OCI-LY1 (cell line): ENCODE measurements at regions not wholly inside any gene's neighbourhood (a gene's known extent, or its start where the extent isn't known, plus 50 kb on each side); places are given as distances from the start of the nearest gene placed in this dataset.

Experiments used
- H2AFZ ChIP-seq: fragments of 200-600 bp; sonication (generic), shearing (Covaris generic); 2 replicates; pipeline ENCODE4 v1.6.0; 2014; ENCODE audit warnings: antibody characterized with exemption, mild to moderate bottlenecking, low read length
- H3F3A ChIP-seq: fragments of 200-600 bp; sonication (generic), shearing (Covaris generic); 2 replicates; pipeline ENCODE4 v1.6.0; 2014; ENCODE audit warnings: mild to moderate bottlenecking, antibody characterized with exemption, low read length, moderate library complexity; ENCODE audit not compliant: insufficient read depth
- H3K27ac ChIP-seq: fragments of 200-600 bp; sonication (generic); 2 replicates; pipeline ENCODE4 v1.5.1; 2014; ENCODE audit warnings: low read length, mixed run types, mild to moderate bottlenecking, low read depth; ENCODE audit not compliant: poor library complexity, severe bottlenecking
- H3K27me3 ChIP-seq: fragments of 200-600 bp; sonication (generic); 2 replicates; pipeline ENCODE4 v1.6.0; 2014; ENCODE audit warnings: antibody characterized with exemption, mild to moderate bottlenecking, low read length, moderate library complexity; ENCODE audit not compliant: insufficient read depth
- H3K36me3 ChIP-seq: fragments of 200-600 bp; sonication (generic); 2 replicates; pipeline ENCODE4 v1.6.1; 2014; ENCODE audit warnings: mild to moderate bottlenecking, antibody characterized with exemption, low read length, moderate library complexity, mixed read lengths; ENCODE audit not compliant: insufficient read depth
- H3K4me1 ChIP-seq: fragments of 200-600 bp; sonication (generic); 2 replicates; pipeline ENCODE4 v1.5.1; 2014; ENCODE audit warnings: mild to moderate bottlenecking, low read length, moderate library complexity; ENCODE audit not compliant: insufficient read depth, severe bottlenecking
- H3K4me2 ChIP-seq: fragments of 200-600 bp; sonication (generic), shearing (Covaris generic); 2 replicates; pipeline ENCODE4 v1.6.1; 2014; ENCODE audit warnings: low read length
- H3K4me3 ChIP-seq: fragments of 200-600 bp; sonication (generic); 2 replicates; pipeline ENCODE4 v1.5.1; 2014; ENCODE audit warnings: low read length, low read depth, mild to moderate bottlenecking, mixed read lengths; ENCODE audit not compliant: poor library complexity, severe bottlenecking
- H3K79me2 ChIP-seq: fragments of 200-600 bp; shearing (Covaris generic); 2 replicates; pipeline ENCODE4 v1.6.1; 2016; ENCODE audit warnings: mixed run types, low read length, mixed read lengths; ENCODE audit not compliant: insufficient read depth
- H3K9ac ChIP-seq: fragments of 200-600 bp; sonication (generic), shearing (Covaris generic); 2 replicates; pipeline ENCODE4 v1.6.1; 2014; ENCODE audit warnings: mild to moderate bottlenecking, low read length, mixed read lengths
- H3K9me2 ChIP-seq: fragments of 200-600 bp; sonication (generic), shearing (Covaris generic); 2 replicates; pipeline ENCODE4 v1.6.1; 2014; ENCODE audit warnings: low read depth, mild to moderate bottlenecking, low read length, mixed read lengths
- H3K9me3 ChIP-seq: fragments of 200-600 bp; shearing (Covaris generic); 2 replicates; pipeline ENCODE4 v1.6.1; 2014; ENCODE audit warnings: low read length, mixed read lengths
- H4K20me1 ChIP-seq: fragments of 200-600 bp; sonication (generic), shearing (Covaris generic); 2 replicates; pipeline ENCODE4 v1.6.0; 2016; ENCODE audit warnings: mild to moderate bottlenecking, low read length; ENCODE audit not compliant: insufficient read depth
- CTCF ChIP-seq: fragments of 200-600 bp; sonication (generic), shearing (Covaris generic); IDR thresholded peaks from 2 replicates; pipeline ENCODE4 v1.5.1; 2017; ENCODE audit warnings: mild to moderate bottlenecking, antibody characterized with exemption, low read length, moderate library complexity, mixed read lengths
- EZH2 ChIP-seq: fragments of 200-600 bp; sonication (generic), shearing (Covaris generic); IDR thresholded peaks from 2 replicates; pipeline ENCODE4 v1.8.0; 2017; ENCODE audit warnings: borderline replicate concordance, mixed run types, mild to moderate bottlenecking, antibody characterized with exemption, low read length, moderate library complexity, mixed read lengths

- Histone ChIP-seq H3K9me3 (no peaks in the 10 kb centered on the region), H3K27ac (no peak overlapping the region), H3F3A (no peaks in the 10 kb centered on the region), H3K9ac (no peak overlapping the region), H3K4me1 (no peaks in the 10 kb centered on the region), H3K4me3 (no peak overlapping the region), H2AFZ (no peak overlapping the region), H3K27me3 (no peaks in the 10 kb centered on the region), H3K9me2 (no peaks in the 10 kb centered on the region), H3K4me2 (no peak overlapping the region), H3K79me2 (no peaks in the 10 kb centered on the region), H3K36me3 (no peaks in the 10 kb centered on the region), H4K20me1 (no peaks in the 10 kb centered on the region)
- TF ChIP-seq EZH2 (no peak), CTCF (no peak)
Observed at GRCh38 chr9:91056486-91056885, 254.9 kb downstream of the SYK start.

- Histone ChIP-seq H3F3A (no peaks in the 10 kb centered on the region), H3K27ac (no peak overlapping the region), H3K36me3 (no peaks in the 10 kb centered on the region), H3K9me2 (no peaks in the 10 kb centered on the region), H4K20me1 (no peaks in the 10 kb centered on the region), H3K4me1 (no peaks in the 10 kb centered on the region), H3K79me2 (no peaks in the 10 kb centered on the region), H3K4me3 (no peak overlapping the region), H3K4me2 (no peak overlapping the region), H3K9me3 (no peaks in the 10 kb centered on the region), H2AFZ (no peak overlapping the region), H3K9ac (no peak overlapping the region), H3K27me3 (no peaks in the 10 kb centered on the region)
- TF ChIP-seq EZH2 = no peak
- TF ChIP-seq CTCF = no peak
Observed at GRCh38 chr9:91056917-91057316, 255.3 kb downstream of the SYK start.

GRCh38 chr9:91059713-91060112 is 258.1 kb downstream of the SYK start:
- Histone ChIP-seq H3K27ac (no peak overlapping the region), H3K36me3 (no peaks in the 10 kb centered on the region), H3K27me3 (0 out of 2 replicates have a peak, but pooled peaks cover 3% of the 10 kb centered on the region), H2AFZ (no peak overlapping the region), H3K9me2 (no peaks in the 10 kb centered on the region), H3K4me1 (no peaks in the 10 kb centered on the region), H3F3A (no peaks in the 10 kb centered on the region), H4K20me1 (no peaks in the 10 kb centered on the region), H3K4me3 (no peak overlapping the region), H3K4me2 (no peak overlapping the region), H3K9me3 (no peaks in the 10 kb centered on the region), H3K79me2 (no peaks in the 10 kb centered on the region), H3K9ac (no peak overlapping the region)
- TF ChIP-seq CTCF = no peak
- TF ChIP-seq EZH2 = no peak
